SK-N-SH treated with all-trans-retinoic acid at 6 μM for 48 hours (cell line): ENCODE measurements at regions not wholly inside any gene's neighbourhood (a gene's known extent, or its start where the extent isn't known, plus 50 kb on each side); places are given as distances from the start of the nearest gene placed in this dataset.

Experiments
- ATAC-seq: fragments of 200-7000 bp; cut with Tn5 transposase; 3 replicates; pipeline ENCODE4 v1.9.1; 2020; ENCODE audit warnings: mild to moderate bottlenecking, moderate library complexity
- ARNTL ChIP-seq: fragments of 450-650 bp; formaldehyde crosslinking; IDR thresholded peaks from 2 replicates; pipeline ENCODE4 v1.5.0; 2020; ENCODE audit warnings: low read depth, mild to moderate bottlenecking, moderate library complexity, borderline replicate concordance
- BACH2 ChIP-seq: fragments of 250-450 bp; sonication (Bioruptor Pico); IDR thresholded peaks from 2 replicates; pipeline ENCODE4 v1.9.0; 2021; ENCODE audit warnings: mild to moderate bottlenecking, borderline replicate concordance
- CREB5 ChIP-seq: fragments of 250-450 bp; sonication (Bioruptor Pico); IDR thresholded peaks from 2 replicates; pipeline ENCODE4 v1.5.1; 2020; ENCODE audit warnings: low read depth, mild to moderate bottlenecking, moderate library complexity
- CSDC2 ChIP-seq: fragments of 250-450 bp; sonication (Bioruptor Pico); IDR thresholded peaks from 2 replicates; pipeline ENCODE4 v1.5.0; 2020; ENCODE audit warnings: mild to moderate bottlenecking, moderate library complexity
- CSRNP3 ChIP-seq: fragments of 250-450 bp; sonication (Bioruptor Pico); IDR thresholded peaks from 2 replicates; pipeline ENCODE4 v1.5.1; 2021; ENCODE audit warnings: mild to moderate bottlenecking, moderate library complexity
- ESRRG ChIP-seq: fragments of 250-450 bp; sonication (Bioruptor Pico); IDR thresholded peaks from 2 replicates; pipeline ENCODE4 v1.6.1; 2021; ENCODE audit warnings: mild to moderate bottlenecking
- GLIS3 ChIP-seq: fragments of 250-450 bp; sonication (Bioruptor Pico); IDR thresholded peaks from 2 replicates; pipeline ENCODE4 v1.5.0; 2020; ENCODE audit warnings: mild to moderate bottlenecking, moderate library complexity
- OSR1 ChIP-seq: fragments of 250-450 bp; sonication (Bioruptor Pico); IDR thresholded peaks from 2 replicates; pipeline ENCODE4 v1.8.0; 2022; ENCODE audit warnings: moderate library complexity, mild to moderate bottlenecking, inconsistent platforms
- PPARA ChIP-seq: fragments of 250-450 bp; sonication (Bioruptor Pico); IDR thresholded peaks from 2 replicates; pipeline ENCODE4 v1.5.0; 2020; ENCODE audit warnings: mild to moderate bottlenecking, borderline replicate concordance
- RARB ChIP-seq: fragments of 250-450 bp; sonication (Bioruptor Pico); IDR thresholded peaks from 2 replicates; pipeline ENCODE4 v1.8.0; 2021; ENCODE audit warnings: mild to moderate bottlenecking, moderate library complexity
- TOX ChIP-seq: fragments of 250-450 bp; sonication (Bioruptor Pico); IDR thresholded peaks from 2 replicates; pipeline ENCODE4 v1.8.0; 2021; ENCODE audit warnings: mild to moderate bottlenecking, moderate library complexity, borderline replicate concordance
- TSHZ2 ChIP-seq: fragments of 250-450 bp; sonication (Bioruptor Pico); IDR thresholded peaks from 2 replicates; pipeline ENCODE4 v1.5.0; 2020; ENCODE audit warnings: mild to moderate bottlenecking, moderate library complexity
- ZC3H10 ChIP-seq: fragments of 250-450 bp; sonication (Bioruptor Pico); IDR thresholded peaks from 2 replicates; pipeline ENCODE4 v1.5.1; 2021; ENCODE audit warnings: mild to moderate bottlenecking, moderate library complexity
- ZFP3 ChIP-seq: fragments of 250-450 bp; sonication (Bioruptor Pico); IDR thresholded peaks from 2 replicates; pipeline ENCODE4 v1.5.0; 2020; ENCODE audit warnings: mild to moderate bottlenecking, moderate library complexity
- ZFP30 ChIP-seq: fragments of 450-650 bp; formaldehyde crosslinking; IDR thresholded peaks from 2 replicates; pipeline ENCODE4 v1.5.0; 2022; ENCODE audit warnings: mild to moderate bottlenecking, moderate library complexity
- ZNF8 ChIP-seq: fragments of 450-650 bp; formaldehyde crosslinking; IDR thresholded peaks from 2 replicates; pipeline ENCODE4 v1.5.0; 2020; ENCODE audit warnings: mild to moderate bottlenecking, moderate library complexity
- TF ChIP-seq, protein P1 (sequence below): fragments of 250-450 bp; sonication (Bioruptor Pico); IDR thresholded peaks from 2 replicates; pipeline ENCODE4 v1.8.0; 2020; ENCODE audit warnings: mild to moderate bottlenecking, moderate library complexity, borderline replicate concordance
- TF ChIP-seq, protein P2 (sequence below): fragments of 250-450 bp; sonication (Bioruptor Pico); IDR thresholded peaks from 2 replicates; pipeline ENCODE4 v1.8.0; 2021; ENCODE audit warnings: low read depth, mild to moderate bottlenecking, moderate library complexity, borderline replicate concordance

- TF ChIP-seq ZFP30 (CRISPR knock-in tag) (no peak), CSDC2 (CRISPR knock-in tag) (no peak), TOX (CRISPR knock-in tag) (no peak)
- TF ChIP-seq, protein P1, sequence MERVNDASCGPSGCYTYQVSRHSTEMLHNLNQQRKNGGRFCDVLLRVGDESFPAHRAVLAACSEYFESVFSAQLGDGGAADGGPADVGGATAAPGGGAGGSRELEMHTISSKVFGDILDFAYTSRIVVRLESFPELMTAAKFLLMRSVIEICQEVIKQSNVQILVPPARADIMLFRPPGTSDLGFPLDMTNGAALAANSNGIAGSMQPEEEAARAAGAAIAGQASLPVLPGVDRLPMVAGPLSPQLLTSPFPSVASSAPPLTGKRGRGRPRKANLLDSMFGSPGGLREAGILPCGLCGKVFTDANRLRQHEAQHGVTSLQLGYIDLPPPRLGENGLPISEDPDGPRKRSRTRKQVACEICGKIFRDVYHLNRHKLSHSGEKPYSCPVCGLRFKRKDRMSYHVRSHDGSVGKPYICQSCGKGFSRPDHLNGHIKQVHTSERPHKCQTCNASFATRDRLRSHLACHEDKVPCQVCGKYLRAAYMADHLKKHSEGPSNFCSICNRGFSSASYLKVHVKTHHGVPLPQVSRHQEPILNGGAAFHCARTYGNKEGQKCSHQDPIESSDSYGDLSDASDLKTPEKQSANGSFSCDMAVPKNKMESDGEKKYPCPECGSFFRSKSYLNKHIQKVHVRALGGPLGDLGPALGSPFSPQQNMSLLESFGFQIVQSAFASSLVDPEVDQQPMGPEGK (CRISPR knock-in tag): no peak
These were observed 87.8 kb upstream of the TMEM17 start (continued) for GRCh38 chr2:62593825-62594224.

DNA sequence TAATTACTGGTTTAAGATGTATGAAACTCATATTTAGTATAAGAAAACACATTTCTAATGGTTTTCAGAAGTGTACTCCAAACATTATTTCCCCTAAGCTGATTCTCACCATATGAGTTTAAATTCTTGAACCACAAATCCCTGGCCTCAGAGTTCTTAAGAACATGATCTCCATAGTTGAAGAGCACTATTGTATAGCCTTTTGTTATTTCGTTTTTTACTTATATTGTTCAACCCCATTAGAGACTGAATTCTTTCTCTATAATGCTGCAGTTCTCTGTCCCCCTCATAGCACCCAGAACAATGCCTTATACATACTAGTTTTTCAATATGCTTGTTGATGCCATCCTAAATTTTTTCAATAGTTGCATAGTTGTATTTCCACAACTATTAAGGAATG lies 85.5 kb upstream of the TMEM17 start:
- no peak for ATAC-seq
- no peak for TF ChIP-seq CREB5 (CRISPR knock-in tag)
- no peak for TF ChIP-seq TOX (CRISPR knock-in tag)
- no peak for TF ChIP-seq OSR1 (CRISPR knock-in tag)
- TF ChIP-seq BACH2 (CRISPR knock-in tag): no peak
- TF ChIP-seq ZC3H10: no peak
- no peak for TF ChIP-seq ZFP3 (CRISPR knock-in tag)
- TF ChIP-seq, protein P2, sequence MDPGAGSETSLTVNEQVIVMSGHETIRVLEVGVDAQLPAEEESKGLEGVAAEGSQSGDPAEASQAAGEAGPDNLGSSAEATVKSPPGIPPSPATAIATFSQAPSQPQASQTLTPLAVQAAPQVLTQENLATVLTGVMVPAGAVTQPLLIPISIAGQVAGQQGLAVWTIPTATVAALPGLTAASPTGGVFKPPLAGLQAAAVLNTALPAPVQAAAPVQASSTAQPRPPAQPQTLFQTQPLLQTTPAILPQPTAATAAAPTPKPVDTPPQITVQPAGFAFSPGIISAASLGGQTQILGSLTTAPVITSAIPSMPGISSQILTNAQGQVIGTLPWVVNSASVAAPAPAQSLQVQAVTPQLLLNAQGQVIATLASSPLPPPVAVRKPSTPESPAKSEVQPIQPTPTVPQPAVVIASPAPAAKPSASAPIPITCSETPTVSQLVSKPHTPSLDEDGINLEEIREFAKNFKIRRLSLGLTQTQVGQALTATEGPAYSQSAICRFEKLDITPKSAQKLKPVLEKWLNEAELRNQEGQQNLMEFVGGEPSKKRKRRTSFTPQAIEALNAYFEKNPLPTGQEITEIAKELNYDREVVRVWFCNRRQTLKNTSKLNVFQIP (CRISPR knock-in tag): no peak
- no peak for TF ChIP-seq TSHZ2 (CRISPR knock-in tag)
- TF ChIP-seq ZFP30 (CRISPR knock-in tag): no peak

GRCh38 chr2:62589691-62590356 lies 83.8 kb upstream of the TMEM17 start:
- no peak for ATAC-seq

DNA sequence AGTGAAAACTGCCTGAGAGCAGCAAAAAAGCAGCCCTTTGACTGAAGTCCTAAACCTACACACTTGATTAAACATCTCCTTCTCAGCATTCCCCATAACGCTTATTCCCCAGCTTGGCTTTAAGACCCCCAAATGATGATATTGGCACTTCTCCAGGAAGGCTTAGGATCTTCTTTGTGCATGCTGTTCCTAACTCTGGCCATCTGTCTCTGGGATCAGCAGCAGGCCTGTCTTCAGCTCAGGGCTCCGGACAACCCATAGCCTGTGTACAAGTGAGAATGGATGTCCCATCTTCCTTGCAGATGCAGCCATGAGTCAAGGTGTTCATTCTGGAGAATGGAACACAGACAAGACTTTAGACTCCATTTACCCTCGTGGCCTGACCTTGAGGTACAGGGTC lies 81.6 kb upstream of the TMEM17 start:
- no peak for ATAC-seq
- no peak for TF ChIP-seq ZNF8
- no peak for TF ChIP-seq RARB
- TF ChIP-seq PPARA (CRISPR knock-in tag): no peak
- TF ChIP-seq GLIS3: no peak

More at GRCh38 chr2:62589691-62590356, 83.8 kb upstream of the TMEM17 start:
- TF ChIP-seq GLIS3 (no peak), ZC3H10 (no peak), ZFP30 (CRISPR knock-in tag) (no peak), TOX (CRISPR knock-in tag) (no peak), ESRRG (CRISPR knock-in tag) (no peak), ZNF8 (no peak), ARNTL (CRISPR knock-in tag) (no peak), CSRNP3 (CRISPR knock-in tag) (no peak)
